PFSK-1 (cell line): ENCODE measurements at regions not wholly inside any gene's neighbourhood (a gene's known extent, or its start where the extent isn't known, plus 50 kb on each side); places are given as distances from the start of the nearest gene placed in this dataset.

Source experiments
- POLR2AphosphoS5 ChIP-seq: IDR thresholded peaks from 2 replicates; pipeline ENCODE4 v1.6.1; 2012; ENCODE audit warnings: low read depth, mild to moderate bottlenecking, control low read depth, low read length, moderate library complexity
- REST ChIP-seq, 2 experiments: IDR thresholded peaks; 2 replicates each; pipeline versions ENCODE4 v1.6.1 to v1.8.0; 2011 to 2012; ENCODE audit warnings: low read depth in 2 of 2, low read length in 2 of 2, control low read depth in 1 of 2, inconsistent platforms in 1 of 2, mild to moderate bottlenecking in 1 of 2, moderate library complexity in 1 of 2; ENCODE audit not compliant: insufficient read depth in 1 of 2
- SIN3A ChIP-seq: IDR thresholded peaks from 2 replicates; pipeline ENCODE4 v1.6.1; 2012; ENCODE audit warnings: mild to moderate bottlenecking, low read length, moderate library complexity, borderline replicate concordance; ENCODE audit not compliant: insufficient read depth
- TAF1 ChIP-seq: IDR thresholded peaks from 2 replicates; pipeline ENCODE4 v1.6.1; 2012; ENCODE audit warnings: low read length, control low read depth, borderline replicate concordance; ENCODE audit not compliant: insufficient read depth

- TF ChIP-seq POLR2AphosphoS5 (no peak), REST (IDR thresholded peaks at IDR 0.05; ENCODE audit: insufficient read depth in 1 of 2, low read depth in 2 of 2, low read length in 2 of 2) (no peak), TAF1 (no peak), SIN3A (no peak)
Observed at GRCh38 chr1:22371408-22371807, 80.2 kb upstream of the ZBTB40 start.
